ENCODE measurements at regions not wholly inside any gene's neighbourhood (a gene's known extent, or its start where the extent isn't known, plus 50 kb on each side); places are given as distances from the start of the nearest gene placed in this dataset.

GRCh38 chr7:41201021-41201420, 501.9 kb downstream of the INHBA start:
- no peak for DNase-seq (ENCODE audit: low spot score)
- in situ Hi-C loops (cut with MboI; ENCODE audit: low sequenced_read_pairs, unreplicated experiment) = no loop called here

GRCh38 chr7:41199136-41199535, 503.8 kb downstream of the INHBA start:
- DNase-seq (ENCODE audit: low spot score) = no peak
- TF ChIP-seq, protein P1, sequence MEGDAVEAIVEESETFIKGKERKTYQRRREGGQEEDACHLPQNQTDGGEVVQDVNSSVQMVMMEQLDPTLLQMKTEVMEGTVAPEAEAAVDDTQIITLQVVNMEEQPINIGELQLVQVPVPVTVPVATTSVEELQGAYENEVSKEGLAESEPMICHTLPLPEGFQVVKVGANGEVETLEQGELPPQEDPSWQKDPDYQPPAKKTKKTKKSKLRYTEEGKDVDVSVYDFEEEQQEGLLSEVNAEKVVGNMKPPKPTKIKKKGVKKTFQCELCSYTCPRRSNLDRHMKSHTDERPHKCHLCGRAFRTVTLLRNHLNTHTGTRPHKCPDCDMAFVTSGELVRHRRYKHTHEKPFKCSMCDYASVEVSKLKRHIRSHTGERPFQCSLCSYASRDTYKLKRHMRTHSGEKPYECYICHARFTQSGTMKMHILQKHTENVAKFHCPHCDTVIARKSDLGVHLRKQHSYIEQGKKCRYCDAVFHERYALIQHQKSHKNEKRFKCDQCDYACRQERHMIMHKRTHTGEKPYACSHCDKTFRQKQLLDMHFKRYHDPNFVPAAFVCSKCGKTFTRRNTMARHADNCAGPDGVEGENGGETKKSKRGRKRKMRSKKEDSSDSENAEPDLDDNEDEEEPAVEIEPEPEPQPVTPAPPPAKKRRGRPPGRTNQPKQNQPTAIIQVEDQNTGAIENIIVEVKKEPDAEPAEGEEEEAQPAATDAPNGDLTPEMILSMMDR (IDR thresholded peaks at IDR 0.05; ENCODE audit: borderline replicate concordance, control extremely low read depth, extremely low read depth, insufficient read depth, missing control alignments) = no peak
- in situ Hi-C loops (cut with MboI; ENCODE audit: low sequenced_read_pairs, unreplicated experiment) = no loop called here

More at GRCh38 chr7:41201021-41201420, 501.9 kb downstream of the INHBA start:
- TF ChIP-seq, protein P1 (IDR thresholded peaks at IDR 0.05; ENCODE audit: borderline replicate concordance, control extremely low read depth, extremely low read depth, insufficient read depth, missing control alignments) = no peak

- DNase-seq (ENCODE audit: low spot score) = no peak
- in situ Hi-C loops (cut with MboI; ENCODE audit: low sequenced_read_pairs, unreplicated experiment) = no loop called here
- TF ChIP-seq, protein P1 (IDR thresholded peaks at IDR 0.05; ENCODE audit: borderline replicate concordance, control extremely low read depth, extremely low read depth, insufficient read depth, missing control alignments) = no peak
These were observed 504.4 kb downstream of the INHBA start for GRCh38 chr7:41198502-41198901.

GRCh38 chr7:41197769-41198168, 505.1 kb downstream of the INHBA start:
- TF ChIP-seq, protein P1 (IDR thresholded peaks at IDR 0.05; ENCODE audit: borderline replicate concordance, control extremely low read depth, extremely low read depth, insufficient read depth, missing control alignments) = no peak
- in situ Hi-C loops (cut with MboI; ENCODE audit: low sequenced_read_pairs, unreplicated experiment) = no loop called here
- DNase-seq (ENCODE audit: low spot score) = no peak

GRCh38 chr7:41193738-41194282, 509.1 kb downstream of the INHBA start:
- TF ChIP-seq, protein P1 (IDR thresholded peaks at IDR 0.05; ENCODE audit: borderline replicate concordance, control extremely low read depth, extremely low read depth, insufficient read depth, missing control alignments) = no peak
- DNase-seq (ENCODE audit: low spot score) = no peak
- in situ Hi-C loops (cut with MboI; ENCODE audit: low sequenced_read_pairs, unreplicated experiment) = no loop called here

GRCh38 chr7:41190581-41190980, 512.3 kb downstream of the INHBA start:
- in situ Hi-C loops (cut with MboI; ENCODE audit: low sequenced_read_pairs, unreplicated experiment) = no loop called here
- TF ChIP-seq, protein P1 (IDR thresholded peaks at IDR 0.05; ENCODE audit: borderline replicate concordance, control extremely low read depth, extremely low read depth, insufficient read depth, missing control alignments) = no peak

More at GRCh38 chr7:41190581-41190980, 512.3 kb downstream of the INHBA start:
- DNase-seq (ENCODE audit: low spot score) = no peak

All from GM13976 (cell line).